ENCODE measurements at regions not wholly inside any gene's neighbourhood (a gene's known extent, or its start where the extent isn't known, plus 50 kb on each side); places are given as distances from the start of the nearest gene placed in this dataset.
"Not testable (repeated sequence)": the region's sequence is repeated elsewhere in the genome, so short reads cannot be mapped to it uniquely, and the experiment has no call there.

DNA sequence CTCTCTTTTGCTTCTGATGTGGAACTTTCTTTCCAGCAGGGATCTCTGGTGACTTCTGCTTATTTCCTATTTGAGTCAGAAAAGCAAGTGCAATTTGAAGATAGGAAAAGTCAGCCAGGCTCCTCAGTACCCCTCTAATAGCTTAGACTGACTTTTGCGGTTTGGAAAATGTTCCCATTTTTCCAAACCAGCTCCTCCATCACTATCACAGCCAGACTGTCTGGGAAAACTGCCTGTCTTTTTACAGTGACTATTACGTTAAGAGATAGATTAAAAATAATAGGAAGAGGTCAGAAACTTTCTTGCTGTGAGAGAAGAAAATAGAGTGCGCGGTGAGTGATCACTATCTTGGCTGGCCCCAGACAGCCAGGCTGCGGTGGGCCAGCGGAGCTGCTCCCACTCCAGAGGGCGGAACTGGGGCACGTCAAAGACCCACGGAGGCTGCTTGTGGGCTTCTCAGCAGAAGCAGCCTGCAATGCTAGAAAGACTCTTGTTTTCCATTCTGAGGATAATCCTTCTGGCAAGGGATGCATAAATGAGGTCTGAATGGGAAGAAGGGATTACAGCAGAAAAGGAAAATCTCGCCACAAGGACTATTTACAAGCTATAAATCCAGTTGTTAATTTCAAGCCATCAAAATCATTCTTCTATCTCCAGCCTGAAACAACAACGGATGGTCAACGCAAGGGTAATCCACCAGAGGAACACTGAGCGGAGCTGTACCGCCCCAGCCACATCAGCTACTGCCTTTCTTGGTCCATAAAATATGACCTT is 151.0 kb upstream of the MSX2 start:
- Mint-ChIP-seq H3K27me3 (no peaks in the 10 kb centered on the region), H3K36me3 (no peaks in the 10 kb centered on the region), H3K4me1 (peaks cover 0 to 1% (median 0%) of the 10 kb centered on the region in 3 donors), H3K4me3 (no peak overlapping the region), H3K27ac (no peak overlapping the region), H3K9me3 (peaks cover 0 to 2% (median 0%) of the 10 kb centered on the region in 3 donors)

DNA sequence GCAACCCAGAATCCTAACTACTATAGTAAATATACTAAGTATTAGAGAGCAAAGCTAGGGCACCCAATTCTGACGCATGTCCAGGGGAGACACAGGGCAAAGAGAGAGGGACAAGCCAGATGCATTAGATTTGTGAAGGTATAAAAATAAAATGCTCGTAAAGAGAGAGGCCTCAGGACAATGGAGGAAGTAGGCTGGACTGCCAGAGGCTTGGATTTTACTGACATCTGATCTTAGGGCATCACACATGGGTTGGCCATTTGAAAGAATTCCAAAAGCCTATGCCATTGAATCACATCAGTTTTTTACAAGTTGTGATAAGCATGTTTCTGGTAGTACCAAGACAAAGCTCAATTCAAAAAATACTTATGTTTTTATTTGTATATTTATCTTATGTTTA is 149.3 kb upstream of the MSX2 start:
- Mint-ChIP-seq H3K9me3 (peaks cover 0 to 2% (median 0%) of the 10 kb centered on the region in 3 donors), H3K4me1 (peaks cover 0 to 1% (median 0%) of the 10 kb centered on the region in 3 donors), H3K27me3 (no peaks in the 10 kb centered on the region), H3K36me3 (no peaks in the 10 kb centered on the region), H3K4me3 (no peak overlapping the region), H3K27ac (no peak overlapping the region)

- H3K27me3 Mint-ChIP-seq = no peaks in the 10 kb centered on the region
- no peaks in the 10 kb centered on the region for H3K9me3 Mint-ChIP-seq
- H3K4me1 Mint-ChIP-seq = no peaks in the 10 kb centered on the region
- H3K27ac Mint-ChIP-seq = no peak overlapping the region
- H3K36me3 Mint-ChIP-seq = no peaks in the 10 kb centered on the region
- no peak overlapping the region for H3K4me3 Mint-ChIP-seq
Observed at GRCh38 chr5:174576042-174576441, 148.3 kb upstream of the MSX2 start.

GRCh38 chr5:174581479-174581878 is 142.9 kb upstream of the MSX2 start:
- no peaks in the 10 kb centered on the region for H3K4me1 Mint-ChIP-seq
- no peak overlapping the region for H3K27ac Mint-ChIP-seq
- H3K4me3 Mint-ChIP-seq = no peak overlapping the region
- H3K9me3 Mint-ChIP-seq = peaks cover 4 to 7% (median 5%) of the 10 kb centered on the region in 3 donors
- peaks cover 2% of the 10 kb centered on the region for H3K36me3 Mint-ChIP-seq
- H3K27me3 Mint-ChIP-seq = no peaks in the 10 kb centered on the region

DNA sequence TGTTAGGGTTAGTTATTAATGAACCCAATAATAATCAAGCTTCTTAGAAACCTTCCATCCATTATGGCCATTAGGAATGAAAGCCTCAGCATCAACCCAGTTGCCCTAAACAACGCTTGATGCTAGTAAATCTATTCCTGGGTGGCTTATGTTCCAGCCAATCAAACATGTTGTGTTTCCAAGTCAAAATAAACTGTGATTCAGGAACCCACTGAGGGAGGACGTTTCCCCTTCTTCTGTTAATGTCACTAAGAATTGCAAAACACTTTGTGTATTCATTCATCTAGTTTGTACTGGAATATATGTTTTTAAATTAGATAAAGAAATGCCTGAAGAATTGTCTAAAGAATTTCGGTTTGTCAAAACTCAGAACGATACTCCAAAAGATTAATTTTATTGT is 142.5 kb upstream of the MSX2 start:
- Mint-ChIP-seq H3K36me3 (peaks cover 3% of the 10 kb centered on the region), H3K27me3 (no peaks in the 10 kb centered on the region), H3K9me3 (peaks cover 4 to 8% (median 5%) of the 10 kb centered on the region in 3 donors), H3K4me1 (no peaks in the 10 kb centered on the region), H3K4me3 (no peak overlapping the region), H3K27ac (no peak overlapping the region)

DNA sequence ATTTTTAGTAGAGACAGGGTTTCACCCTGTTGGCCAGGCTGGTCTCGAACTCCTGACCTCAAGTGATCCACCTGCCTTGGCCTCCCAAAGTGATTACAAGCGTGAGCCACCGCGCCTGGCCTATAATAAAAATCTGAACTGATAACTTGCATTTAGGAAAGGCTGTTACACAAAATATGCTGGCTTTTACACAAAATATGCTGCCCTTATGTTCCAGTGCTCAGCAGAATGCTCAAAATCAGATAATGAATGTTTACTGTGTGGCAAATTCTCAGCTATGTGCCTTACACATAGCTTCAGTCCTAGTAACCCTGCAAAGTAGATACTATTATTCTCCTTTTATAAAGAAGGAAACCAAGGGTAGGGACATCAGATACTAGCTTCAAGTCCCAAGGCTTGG is 141.3 kb upstream of the MSX2 start:
- H3K4me3 Mint-ChIP-seq = no peak overlapping the region

DNA sequence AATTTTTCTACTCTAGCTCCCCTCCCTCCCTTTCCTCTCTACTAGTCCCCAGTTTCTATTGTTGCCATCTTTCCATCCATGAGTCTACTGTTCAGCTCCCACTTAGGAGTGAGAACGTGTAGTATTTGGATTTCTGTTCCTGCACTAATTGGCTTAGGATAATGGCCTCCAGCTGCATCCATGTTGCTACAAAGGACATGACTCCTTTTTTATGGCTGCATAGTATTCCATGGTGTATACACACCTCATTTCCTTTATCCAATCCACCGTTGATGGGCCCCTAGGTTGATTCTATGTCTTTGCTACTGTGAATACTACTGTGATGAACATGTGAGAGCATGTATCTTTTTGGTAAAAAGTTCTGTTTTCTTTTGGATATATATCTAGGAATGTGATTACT is 138.9 kb upstream of the MSX2 start:
- Mint-ChIP-seq H3K27ac (no peak overlapping the region), H3K27me3 (peaks cover 4% of the 10 kb centered on the region), H3K4me3 (no peak overlapping the region), H3K36me3 (peaks cover 3% of the 10 kb centered on the region), H3K4me1 (no peaks in the 10 kb centered on the region), H3K9me3 (peaks cover 5 to 10% (median 6%) of the 10 kb centered on the region in 3 donors)

More for the DNA sequence above, 141.3 kb upstream of the MSX2 start:
- Mint-ChIP-seq H3K27me3 (no peaks in the 10 kb centered on the region), H3K4me1 (no peaks in the 10 kb centered on the region), H3K27ac (no peak overlapping the region), H3K9me3 (peaks cover 4 to 8% (median 5%) of the 10 kb centered on the region in 3 donors), H3K36me3 (peaks cover 3% of the 10 kb centered on the region)

DNA sequence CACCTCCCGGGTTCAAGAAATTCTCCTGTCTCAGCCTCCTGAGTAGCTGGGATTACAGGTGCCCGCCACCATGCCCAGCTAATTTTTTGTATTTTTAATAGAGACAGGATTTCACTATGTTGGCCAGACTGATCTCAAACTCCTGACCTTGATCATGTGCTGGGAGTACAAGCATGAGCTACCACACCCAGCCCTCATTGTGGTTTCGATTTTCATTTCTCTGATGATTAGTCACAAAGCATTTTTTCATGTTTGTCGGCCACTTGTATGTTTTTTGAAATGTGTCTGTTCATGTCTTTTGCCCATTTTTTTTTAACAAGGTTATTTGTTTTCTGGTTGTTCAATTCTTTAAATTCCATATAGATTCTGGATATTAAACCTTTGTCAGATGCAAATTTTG is 138.2 kb upstream of the MSX2 start:
- H3K27me3 Mint-ChIP-seq, H3K36me3 Mint-ChIP-seq, H3K4me1 Mint-ChIP-seq, H3K9me3 Mint-ChIP-seq: not testable (repeated sequence)
- H3K27ac Mint-ChIP-seq = peak overlapping the region in 1 of 3 donors; percentile 53
- H3K4me3 Mint-ChIP-seq = peak overlapping the region in 1 of 4 donors; percentile 43

DNA sequence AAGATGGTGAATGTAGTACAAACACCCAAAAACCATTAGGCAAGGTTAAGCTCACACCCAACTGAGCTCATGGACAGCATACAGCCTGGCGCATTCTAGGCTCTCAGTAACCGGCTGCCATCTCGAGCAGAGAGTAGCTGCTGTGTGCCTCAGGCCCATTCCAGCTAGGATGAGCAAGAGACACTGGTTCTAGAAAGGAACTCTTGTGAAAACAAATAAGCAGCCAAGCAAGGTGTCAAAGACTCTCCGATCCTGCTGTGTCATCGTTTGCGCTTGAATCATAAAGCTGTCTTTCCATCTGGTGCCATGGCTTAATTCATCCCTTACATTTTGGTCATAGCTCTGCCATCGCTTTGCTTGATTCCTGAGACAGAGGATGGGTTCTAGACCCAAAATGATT is 135.4 kb upstream of the MSX2 start:
- Mint-ChIP-seq H3K27ac (no peak overlapping the region), H3K36me3 (peaks cover 3% of the 10 kb centered on the region), H3K27me3 (peaks cover 4% of the 10 kb centered on the region), H3K9me3 (peaks cover 5 to 10% (median 9%) of the 10 kb centered on the region in 3 donors), H3K4me3 (no peak overlapping the region), H3K4me1 (no peaks in the 10 kb centered on the region)

DNA sequence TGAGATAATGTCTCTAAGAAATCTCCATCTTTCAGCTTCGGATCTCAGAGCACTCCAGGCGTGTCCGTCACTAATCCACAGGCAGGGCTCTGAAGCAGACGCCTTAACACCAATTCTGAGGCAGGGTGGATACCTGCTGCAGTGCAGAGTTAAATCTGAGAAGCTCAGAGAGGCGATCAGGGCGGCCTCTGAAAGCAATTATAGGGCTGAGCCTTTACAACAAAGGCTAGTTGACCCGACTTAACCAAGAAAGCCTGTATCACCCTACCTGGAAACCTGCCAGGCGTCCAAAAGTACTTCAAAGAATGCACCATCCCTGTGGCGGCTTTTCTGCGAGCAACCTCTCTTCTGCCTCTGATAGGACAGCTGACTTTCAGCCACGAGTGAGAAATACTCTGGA is 134.8 kb upstream of the MSX2 start:
- Mint-ChIP-seq H3K36me3 (peaks cover 5% of the 10 kb centered on the region), H3K27me3 (peaks cover 4% of the 10 kb centered on the region), H3K4me1 (no peaks in the 10 kb centered on the region), H3K4me3 (no peak overlapping the region), H3K9me3 (peaks cover 5 to 9% (median 8%) of the 10 kb centered on the region in 3 donors), H3K27ac (no peak overlapping the region)

DNA sequence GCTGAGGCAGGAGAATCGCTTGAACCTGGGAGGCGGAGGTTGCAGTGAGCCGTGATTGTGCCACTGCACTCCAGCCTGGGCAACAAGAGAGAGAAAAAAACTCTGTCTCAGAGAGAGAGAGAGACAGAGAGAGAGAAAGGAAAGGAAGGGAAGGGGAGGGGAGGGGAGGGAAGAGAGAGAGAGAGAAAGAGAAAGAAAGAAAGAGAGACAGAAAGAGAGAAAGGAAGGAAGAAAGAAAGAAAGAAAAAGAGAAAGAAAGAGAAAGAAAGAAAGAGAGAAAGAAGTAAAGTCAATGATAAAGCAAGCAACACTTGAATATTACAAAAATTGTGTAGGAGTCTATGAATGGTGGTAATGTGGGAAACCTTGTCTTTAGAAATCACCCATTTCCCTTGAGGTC is 133.6 kb upstream of the MSX2 start:
- Mint-ChIP-seq H3K9me3 (peaks cover under 1 to 5% (median 5%) of the 10 kb centered on the region in 3 donors), H3K4me3 (no peak overlapping the region), H3K27ac (no peak overlapping the region), H3K36me3 (peaks cover 5% of the 10 kb centered on the region), H3K4me1 (no peaks in the 10 kb centered on the region), H3K27me3 (peaks cover 4% of the 10 kb centered on the region)

GRCh38 chr5:174596429-174596828 is 128.0 kb upstream of the MSX2 start:
- Mint-ChIP-seq H3K4me3 (no peak overlapping the region), H3K27ac (no peak overlapping the region), H3K9me3 (peaks cover 0 to 2% (median under 1%) of the 10 kb centered on the region in 3 donors), H3K36me3 (peaks cover 2% of the 10 kb centered on the region), H3K4me1 (no peaks in the 10 kb centered on the region), H3K27me3 (peaks cover 4% of the 10 kb centered on the region)

- Mint-ChIP-seq H3K27ac (no peak overlapping the region), H3K4me3 (no peak overlapping the region), H3K36me3 (no peaks in the 10 kb centered on the region), H3K27me3 (peaks cover 4% of the 10 kb centered on the region), H3K9me3 (peaks cover 0 to 5% (median 0%) of the 10 kb centered on the region in 3 donors), H3K4me1 (no peaks in the 10 kb centered on the region)
Observed at GRCh38 chr5:174599992-174600391, 124.4 kb upstream of the MSX2 start.

DNA sequence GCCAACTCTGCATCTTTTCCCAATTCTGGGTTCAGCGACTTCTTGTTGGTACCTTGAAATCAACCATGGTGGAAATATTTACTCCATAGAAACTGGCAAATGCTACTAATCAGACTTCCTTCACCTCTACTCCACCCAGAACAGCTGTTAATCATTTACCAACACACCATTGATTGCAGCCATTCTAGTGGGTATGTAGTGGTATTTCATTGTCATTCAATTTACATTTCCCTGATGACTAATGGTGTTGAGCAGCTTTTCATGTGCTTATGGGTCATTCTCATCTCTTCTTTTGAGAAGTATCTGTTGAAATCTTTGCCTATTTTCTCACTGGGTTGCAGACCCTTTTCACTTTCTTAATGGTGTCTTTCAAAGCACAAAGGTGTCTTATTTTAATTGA is 122.4 kb upstream of the MSX2 start:
- Mint-ChIP-seq H3K4me1 (no peaks in the 10 kb centered on the region), H3K9me3 (peaks cover 0 to 7% (median 0%) of the 10 kb centered on the region in 3 donors), H3K36me3 (no peaks in the 10 kb centered on the region), H3K27ac (no peak overlapping the region), H3K4me3 (no peak overlapping the region), H3K27me3 (peaks cover 4% of the 10 kb centered on the region)

- H3K27me3 Mint-ChIP-seq = no peaks in the 10 kb centered on the region
- H3K36me3 Mint-ChIP-seq = no peaks in the 10 kb centered on the region
- no peak overlapping the region for H3K4me3 Mint-ChIP-seq
- H3K4me1 Mint-ChIP-seq = no peaks in the 10 kb centered on the region
- H3K9me3 Mint-ChIP-seq = peaks cover 0 to 5% (median 0%) of the 10 kb centered on the region in 3 donors
- no peak overlapping the region for H3K27ac Mint-ChIP-seq
Observed at GRCh38 chr5:174606153-174606552, 118.2 kb upstream of the MSX2 start.

GRCh38 chr5:174606646-174607045 is 117.7 kb upstream of the MSX2 start:
- no peak overlapping the region for H3K4me3 Mint-ChIP-seq
- H3K9me3 Mint-ChIP-seq = peaks cover 0 to 5% (median 2%) of the 10 kb centered on the region in 3 donors
- no peak overlapping the region for H3K27ac Mint-ChIP-seq
- H3K27me3 Mint-ChIP-seq = peaks cover 1% of the 10 kb centered on the region
- no peaks in the 10 kb centered on the region for H3K36me3 Mint-ChIP-seq
- no peaks in the 10 kb centered on the region for H3K4me1 Mint-ChIP-seq

All from IgD-negative memory B cell (primary cell).